HG03565 (cell line): ENCODE measurements at regions not wholly inside any gene's neighbourhood (a gene's known extent, or its start where the extent isn't known, plus 50 kb on each side); places are given as distances from the start of the nearest gene placed in this dataset.

Source experiments
- ATAC-seq: cut with Tn5 transposase; IDR thresholded peaks from one replicate; pipeline ENCODE4 v1.9.1; 2021; ENCODE audit warnings: mild to moderate bottlenecking, moderate library complexity; ENCODE audit not compliant: unreplicated experiment

DNA sequence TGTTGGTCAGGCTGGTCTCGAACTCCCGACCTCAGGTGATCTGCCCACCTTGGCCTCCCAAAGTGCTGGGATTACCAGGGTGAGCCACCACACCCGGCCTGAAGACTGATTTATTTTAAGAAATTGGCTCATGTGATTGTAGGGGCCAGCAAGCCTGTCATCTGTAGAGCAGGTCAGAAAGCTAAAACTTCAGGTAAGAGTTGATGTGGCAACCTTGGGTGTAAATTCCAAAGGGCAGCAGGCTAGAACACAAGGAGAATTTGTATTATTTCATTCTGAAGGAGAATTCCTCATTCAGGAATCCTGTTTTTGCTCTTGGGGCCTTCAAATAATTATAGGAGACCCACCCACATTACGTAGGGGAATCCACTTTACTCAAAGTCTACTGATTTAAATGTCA is 728.7 kb downstream of the LTN1 start:
- ATAC-seq = no peak

DNA sequence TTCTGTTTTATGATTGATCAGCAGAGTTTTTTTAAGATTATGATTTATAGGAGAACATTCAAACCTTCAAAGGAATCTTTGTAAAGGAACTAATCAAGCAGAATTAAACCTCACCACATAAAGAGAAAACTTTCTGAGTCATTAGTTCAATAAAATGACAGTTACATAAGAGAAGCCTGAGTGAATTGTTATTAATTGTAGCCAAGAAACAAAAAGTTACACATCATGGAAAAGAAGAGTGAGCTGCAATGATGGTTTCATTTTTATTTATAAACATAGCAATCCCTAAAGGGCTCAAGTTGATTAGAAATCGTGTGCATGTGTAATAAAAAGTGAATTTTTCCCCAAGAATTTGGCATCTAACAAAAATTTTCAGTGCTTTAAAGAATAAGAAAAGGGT is 731.4 kb downstream of the LTN1 start:
- ATAC-seq = no peak

DNA sequence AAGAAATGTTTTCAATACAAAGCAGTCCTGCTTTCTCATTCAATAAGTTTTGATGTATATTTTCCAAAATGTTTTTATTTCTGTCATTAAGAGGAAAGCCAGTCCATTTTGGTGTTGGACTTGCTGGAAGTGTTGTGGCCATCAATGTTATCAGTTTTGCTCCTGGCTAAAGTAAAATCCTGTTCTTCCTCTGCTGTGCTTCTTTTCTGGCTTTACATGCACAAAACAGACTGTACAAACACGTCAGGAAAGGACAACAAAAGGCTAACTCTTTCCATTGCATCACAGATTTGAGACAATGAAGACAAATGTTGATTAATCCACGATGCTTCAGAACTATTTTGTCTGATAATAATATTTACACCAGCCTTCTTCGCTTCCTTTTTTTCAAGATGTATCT is 735.4 kb downstream of the LTN1 start:
- ATAC-seq = no peak

DNA sequence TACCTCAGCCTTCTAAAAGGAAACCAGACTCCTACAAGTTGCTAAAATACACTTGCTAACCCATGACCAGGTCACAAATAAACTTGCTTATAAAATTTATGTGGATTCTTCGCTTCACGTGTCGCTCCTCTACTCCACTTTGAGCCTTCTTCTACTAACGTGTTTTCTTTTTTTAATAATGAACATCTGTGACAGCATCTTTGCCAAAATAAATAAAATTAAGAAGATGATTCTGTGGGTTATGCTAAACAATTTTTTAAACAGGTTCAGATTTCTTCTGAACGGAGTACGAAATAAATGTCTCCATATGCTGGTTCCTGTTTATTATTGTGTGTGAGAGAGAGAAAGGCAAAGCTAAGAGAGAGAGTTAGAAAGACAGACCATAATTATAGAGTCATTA is 735.8 kb downstream of the LTN1 start:
- ATAC-seq = no peak

DNA sequence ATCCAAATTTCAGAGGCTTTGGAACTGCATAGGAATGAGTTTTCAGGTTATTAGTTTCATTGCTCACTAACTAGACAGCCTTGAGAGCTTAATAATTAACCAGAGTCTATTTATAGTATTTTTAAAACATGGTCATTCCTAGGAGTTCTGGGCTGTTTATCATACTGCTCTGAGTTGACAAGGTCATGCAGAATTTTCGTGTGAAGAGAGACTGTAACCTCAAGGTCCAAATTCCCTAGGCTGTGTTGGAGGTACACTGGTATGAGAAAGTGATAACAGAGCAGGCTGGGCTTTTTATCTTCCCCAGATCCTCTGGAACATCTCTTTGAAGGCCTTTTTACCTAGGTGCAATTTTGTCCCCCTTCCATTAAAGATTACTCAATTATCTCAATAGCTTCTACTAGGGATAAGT is 736.3 kb downstream of the LTN1 start:
- no peak for ATAC-seq

DNA sequence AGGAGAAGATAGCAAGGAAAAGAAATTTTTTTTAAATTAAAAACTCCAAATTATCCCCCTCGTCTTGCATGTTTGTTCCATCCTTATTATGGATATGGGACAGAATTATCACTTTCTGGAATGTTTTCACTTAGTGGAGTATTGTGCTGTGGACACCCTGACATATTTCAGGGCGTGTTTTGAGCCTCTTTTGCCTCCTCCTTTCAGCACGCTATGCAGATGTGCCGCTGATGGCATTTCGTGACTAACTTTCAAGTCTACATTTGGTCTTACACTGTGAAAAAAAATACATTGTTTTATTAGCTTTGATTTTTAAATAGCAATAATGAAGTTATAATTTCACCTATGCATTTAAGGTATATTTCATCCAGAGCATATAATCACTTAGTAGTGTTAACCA is 738.7 kb downstream of the LTN1 start:
- no peak for ATAC-seq

DNA sequence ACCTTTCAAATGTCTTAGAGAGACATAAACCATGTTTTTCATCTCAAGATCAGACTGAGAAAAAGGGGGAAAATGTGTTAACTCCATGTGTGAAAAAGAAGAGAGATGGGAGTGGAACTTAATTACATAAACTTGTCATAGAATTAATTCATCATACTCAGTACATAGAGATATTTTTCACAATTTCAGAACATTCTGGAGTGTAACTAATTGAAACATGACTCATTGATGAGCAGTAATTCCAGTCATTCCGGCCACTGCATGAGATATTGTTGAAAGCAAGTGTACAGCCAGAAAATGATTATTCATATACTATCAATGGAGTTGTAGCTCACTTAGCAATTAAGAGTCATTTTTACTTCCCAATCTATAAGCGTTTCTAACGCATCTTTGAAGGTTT is 739.3 kb downstream of the LTN1 start:
- ATAC-seq = no peak

DNA sequence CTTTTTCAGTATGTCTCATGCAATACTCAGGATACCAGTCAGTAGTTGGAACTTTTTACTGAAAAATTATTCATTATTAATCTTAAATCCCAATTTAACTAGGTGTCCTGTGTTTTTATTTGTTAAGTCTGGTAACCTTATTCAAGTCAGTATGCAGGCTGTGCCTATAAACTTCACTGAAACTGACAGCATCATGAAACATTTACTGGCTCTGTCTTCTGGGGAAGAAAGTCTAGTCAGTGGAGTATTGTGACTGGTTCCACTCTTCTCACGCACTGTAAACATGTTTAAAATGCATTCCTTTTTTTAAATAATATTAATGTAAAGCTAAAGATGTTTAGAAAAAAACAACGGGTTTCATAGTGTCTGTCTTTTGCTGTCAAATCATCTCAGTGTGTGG is 739.7 kb downstream of the LTN1 start:
- no peak for ATAC-seq

DNA sequence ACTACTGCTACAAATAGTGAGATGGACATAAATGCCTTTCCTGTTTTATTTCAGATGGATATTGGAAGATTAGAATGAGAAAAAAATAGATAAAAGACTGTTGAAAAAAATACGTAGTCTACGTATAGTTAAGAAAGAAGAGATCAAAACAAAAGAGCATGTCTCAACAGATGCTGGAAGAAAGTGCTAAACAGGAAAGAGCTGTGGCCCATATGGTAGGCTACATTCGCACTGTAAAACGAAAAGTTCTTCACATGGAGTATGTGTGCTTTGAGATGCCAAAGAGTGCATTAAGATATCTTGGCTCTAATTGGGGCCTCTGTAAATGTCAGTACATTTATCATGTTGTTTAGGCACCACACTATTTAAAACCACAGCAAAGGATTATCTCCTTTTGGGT is 741.7 kb downstream of the LTN1 start:
- ATAC-seq = no peak

DNA sequence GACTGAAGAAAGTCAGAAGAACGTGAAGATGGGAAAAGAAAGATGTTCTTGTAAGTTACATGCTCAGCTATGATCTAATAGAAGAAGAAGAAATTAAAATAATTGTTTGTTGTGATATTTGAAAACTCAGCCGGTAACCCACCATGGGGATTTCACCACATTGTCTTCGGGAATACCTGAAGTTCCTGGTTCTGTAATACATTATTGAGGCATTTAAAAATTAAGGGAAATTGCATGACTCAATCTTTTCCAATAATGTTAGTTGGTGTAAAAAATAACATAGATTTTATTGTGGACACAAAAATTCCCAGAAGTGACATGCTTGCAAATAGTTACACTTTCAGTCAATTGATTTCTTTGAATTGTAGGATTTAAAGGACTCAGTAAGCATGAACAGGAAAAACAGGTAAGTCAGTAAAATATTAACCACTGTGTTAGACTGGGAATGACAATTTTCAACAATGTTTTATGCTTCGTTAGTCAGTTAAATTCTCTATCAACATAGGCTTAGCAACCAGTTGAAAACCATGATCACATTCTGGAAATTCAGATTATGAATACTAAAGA is 745.1 kb downstream of the LTN1 start:
- no peak for ATAC-seq

DNA sequence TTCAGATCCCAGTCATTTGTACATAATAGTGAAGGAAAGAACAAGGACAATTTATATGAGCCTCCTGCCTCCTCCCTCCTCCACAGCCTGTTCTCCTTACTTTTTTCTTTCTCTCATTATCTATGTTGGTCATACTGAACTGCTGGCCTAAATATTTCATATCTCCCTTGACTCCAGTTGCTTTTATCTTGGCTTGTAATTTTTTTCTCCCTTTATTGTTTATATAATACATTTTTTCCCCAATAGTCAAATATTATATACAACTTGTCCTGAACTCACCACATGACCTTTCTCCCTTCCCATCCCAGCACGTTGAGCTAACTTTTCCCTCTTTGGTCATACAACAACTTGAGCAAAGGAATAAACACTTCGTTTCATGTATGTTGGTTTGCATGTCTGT is 752.1 kb downstream of the LTN1 start:
- no peak for ATAC-seq

DNA sequence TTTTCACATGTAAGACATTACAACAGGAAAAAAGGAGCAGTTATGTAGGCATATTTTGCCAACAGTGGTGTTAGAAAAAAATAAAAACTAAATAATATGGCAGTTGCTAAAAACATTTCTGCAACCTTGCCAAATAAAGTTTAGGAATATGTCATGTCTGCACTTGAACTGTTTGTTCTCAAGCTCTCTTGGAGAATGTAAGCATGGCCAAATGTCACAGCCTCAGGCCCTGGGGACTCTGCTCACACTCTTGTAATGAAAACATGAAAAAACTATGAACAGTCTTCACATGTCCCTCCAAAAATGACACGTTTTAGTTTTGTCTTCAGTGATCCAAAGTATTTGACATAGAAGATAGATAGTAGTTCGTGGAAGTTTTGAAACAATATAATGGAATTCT is 753.3 kb downstream of the LTN1 start:
- ATAC-seq = no peak

DNA sequence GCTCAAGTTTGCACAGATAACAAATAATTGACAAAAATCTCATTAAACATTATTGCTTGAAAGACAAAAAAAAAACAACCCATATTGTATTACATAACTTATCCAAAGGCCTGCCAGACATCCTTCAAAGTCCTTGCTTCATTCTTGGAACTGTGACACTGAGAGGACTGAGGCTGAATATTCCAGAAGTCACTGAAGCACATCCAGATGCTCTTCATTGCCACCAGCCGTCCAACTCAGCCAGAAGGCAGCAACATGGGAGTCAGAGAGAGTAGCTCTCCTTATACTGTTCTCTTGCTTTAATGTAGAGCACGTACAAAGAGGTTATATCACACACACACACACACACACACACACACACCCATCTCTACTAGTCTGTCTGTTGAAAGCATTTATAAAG is 755.0 kb downstream of the LTN1 start:
- no peak for ATAC-seq

DNA sequence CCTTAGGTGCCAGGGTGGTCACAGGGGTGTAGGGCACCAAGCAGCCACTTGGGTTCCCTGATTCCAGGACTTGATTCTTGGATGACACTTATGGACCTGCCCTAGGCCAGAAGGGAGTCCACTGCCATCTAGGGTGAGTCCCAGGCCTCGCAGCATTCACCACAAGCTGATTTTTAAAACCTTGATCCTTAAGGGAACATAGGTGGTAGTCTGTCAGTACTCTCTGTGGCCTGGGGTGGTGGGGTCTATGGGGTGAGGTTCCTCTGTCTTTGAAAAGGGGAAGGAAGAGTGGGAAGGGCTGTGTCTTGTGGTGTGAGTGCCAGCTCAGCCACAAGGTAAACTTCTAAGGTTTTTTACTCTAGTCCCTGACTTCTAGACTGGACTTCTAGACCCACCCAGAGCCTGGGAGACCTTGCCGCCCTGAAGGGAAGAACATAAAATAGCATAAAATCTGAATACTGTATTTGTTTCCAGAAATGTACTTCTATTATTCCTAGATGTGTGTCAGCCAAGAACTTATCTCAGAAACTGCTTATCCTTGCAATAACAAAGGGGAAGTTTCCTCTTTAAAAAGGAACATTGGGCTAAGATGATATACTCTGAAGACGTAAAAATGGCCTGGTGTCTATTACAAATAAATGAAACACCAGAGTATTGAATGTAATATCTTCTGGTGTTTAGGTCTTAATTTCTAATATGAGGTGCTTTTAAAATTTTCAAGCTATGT is 757.3 kb downstream of the LTN1 start:
- ATAC-seq = no peak

DNA sequence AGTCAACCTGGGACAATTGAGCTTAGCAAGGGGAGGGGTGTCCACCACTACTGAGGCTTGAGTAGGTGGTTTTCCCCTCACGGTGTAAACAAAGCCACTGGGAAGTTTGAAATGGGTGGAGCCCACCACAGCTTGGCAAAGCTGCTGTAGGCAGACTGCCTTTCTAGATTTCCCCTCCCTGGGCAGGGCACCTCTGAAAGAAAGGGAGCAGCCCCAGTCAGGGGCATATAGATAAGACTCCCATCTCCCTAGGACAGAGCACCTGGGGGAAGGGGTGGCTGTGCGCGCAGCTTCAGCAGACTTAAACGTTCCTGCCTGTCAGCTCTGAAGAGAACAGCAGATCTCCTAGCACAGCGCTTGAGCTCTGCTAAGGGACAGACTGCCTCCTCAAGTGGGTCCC is 758.4 kb downstream of the LTN1 start:
- ATAC-seq = no peak

DNA sequence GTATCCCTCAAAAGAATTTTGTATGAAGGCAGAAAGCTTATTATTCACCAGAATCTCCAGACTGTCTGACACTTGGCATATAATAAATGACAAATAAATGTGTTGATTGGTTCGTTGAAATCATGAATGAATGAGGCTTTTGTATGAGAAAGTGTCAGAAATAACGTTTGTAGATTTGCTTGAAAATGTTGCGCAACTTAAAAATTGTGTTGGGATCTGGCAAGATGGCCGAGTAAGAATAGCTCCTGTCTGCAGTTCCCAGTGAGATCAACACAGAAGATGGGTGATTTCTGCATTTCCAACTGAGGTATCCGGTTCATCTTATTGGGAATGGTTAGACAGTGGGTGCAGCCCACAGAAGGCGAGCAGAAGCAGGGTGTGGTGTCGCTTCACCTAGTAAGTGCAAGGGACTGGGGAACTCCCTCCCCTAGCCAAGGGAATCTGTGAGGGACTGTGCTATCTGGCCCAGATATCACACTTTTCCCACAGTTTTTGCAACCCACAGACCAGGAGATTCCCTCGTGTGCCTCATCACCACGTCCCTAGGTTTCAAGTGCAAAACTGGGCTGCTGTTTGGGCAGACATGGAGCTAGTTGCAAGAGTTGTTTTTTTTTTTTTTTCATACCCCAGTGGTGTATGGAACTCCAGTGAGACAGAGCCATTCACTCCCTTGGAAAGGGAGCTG is 759.0 kb downstream of the LTN1 start:
- no peak for ATAC-seq

DNA sequence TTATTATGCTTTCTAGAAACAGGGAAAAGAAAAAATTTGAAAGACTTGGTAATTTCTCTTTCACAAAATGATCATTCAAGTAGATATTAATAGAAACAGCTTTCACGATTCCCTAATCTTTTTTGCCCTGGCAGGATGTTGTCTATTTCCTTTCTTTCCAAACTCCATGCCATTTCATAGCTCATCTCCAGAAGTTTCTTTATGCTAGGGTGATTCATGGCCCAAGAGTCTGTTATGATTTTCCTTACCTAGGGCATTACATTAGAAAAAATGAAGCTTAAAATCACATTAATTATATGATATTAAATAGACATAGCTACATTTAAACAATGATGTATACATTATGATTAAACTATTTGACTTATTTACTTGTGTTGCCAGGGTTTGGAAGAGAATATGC is 762.1 kb downstream of the LTN1 start:
- ATAC-seq = no peak

DNA sequence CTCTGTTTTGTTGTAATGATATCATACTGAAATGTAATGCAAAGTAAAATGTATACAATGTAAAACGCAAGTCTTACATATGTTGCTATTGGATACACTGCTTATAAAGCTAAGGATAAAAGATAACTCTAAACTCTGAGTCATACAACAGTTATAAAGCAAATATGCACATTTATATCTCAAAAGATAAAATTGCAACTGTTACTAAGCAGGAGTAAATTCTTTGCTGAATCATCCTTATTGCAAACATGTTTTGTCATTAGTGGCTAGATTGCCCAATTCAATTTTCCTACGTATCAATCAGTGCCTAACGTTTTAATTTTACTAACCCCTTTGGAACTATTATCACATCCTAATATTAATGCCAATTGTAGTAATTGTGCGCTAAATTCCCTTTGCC is 762.9 kb downstream of the LTN1 start:
- no peak for ATAC-seq

DNA sequence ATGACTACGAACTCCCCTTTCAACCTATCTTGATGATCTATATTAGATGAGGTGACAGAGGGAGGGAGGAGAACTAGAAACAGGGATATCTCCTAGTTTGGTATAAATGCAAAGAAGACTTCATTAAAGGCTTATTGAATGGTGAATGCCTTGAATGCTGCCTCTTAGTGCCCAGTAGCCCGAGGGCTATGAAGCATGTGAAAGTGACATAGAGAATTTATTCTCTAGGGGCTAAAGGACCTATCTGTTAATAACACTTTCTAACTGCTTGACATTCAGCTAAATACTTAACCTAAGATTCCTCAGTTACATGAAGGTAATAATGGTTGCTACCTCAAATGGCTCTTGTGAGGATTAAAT is 764.1 kb downstream of the LTN1 start:
- no peak for ATAC-seq

DNA sequence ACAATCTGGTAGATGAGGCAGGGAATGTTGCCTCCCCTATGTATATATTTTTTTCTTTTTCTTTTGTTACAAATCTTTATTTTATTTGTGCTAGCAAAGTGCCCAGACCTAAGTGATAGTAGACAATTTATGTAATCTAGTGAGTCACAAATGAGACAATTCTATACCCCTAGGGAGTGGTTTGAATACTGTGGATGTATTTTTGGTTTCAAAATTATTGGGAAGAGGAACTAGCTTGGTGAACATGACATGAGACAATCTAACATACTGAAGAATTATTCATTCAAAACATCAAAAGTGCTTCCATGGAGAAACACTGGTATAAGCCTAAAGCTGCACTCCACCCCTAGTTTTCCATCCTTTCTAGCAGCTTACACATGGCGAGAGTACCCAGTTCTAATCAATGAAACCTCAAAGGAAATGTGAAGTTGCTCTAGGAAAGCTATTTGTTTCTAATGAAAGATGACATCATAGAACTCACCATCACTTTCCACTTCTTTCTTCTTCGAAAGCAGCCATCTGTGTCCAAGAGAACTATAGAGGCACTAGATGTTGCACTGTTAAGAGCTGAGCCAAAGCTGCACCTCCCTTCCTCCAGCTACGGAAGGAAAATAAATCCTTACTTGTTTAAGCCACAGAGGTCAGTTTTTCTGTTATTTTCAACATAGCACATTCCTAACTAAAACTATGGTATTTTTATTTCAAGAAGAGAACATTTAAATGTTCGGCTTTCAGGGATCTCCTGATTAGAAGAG is 764.6 kb downstream of the LTN1 start:
- ATAC-seq = no peak

DNA sequence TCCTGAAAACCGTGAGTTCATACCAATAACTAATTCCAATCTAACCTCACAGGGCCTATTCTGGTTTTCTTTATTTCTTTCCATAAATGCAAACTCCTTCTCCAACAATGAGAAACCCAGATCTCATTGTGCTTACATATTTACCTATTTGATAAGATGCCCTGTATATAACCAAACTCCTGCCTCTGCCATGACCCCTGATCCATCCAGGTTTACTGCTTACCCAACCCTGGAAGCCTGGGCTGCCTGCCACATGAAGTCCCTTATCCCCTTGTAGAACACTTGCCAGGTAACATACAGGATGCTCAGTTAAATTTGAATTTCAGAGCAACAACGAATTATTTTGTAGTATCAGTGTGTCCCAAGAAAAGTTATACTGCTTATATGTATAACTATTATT is 766.1 kb downstream of the LTN1 start:
- ATAC-seq = no peak

DNA sequence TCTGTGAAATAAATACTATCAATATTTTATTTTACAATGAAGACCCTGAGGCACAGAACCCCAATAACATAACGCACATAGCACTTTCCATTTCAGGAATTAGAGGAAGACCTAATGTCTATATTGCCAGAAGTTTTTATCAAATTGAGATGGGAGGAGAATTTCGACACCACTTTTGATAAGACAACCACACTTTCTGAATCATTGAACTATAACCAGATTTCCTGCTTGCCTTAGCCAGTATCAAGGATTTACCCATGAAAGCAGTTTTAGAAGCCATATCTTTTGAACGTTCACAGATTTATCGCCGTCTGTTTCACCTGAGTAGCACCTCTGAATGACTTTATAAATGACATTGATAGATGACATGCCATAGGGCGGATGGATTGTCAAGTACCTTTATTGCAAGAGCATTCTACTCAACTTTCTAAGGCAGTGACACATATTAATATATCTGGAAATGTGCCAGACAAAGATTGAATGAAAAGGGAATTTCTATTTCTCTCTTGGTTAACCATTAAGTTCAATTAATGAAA is 768.4 kb downstream of the LTN1 start:
- no peak for ATAC-seq
